OCI-LY7 (cell line): ENCODE measurements at regions not wholly inside any gene's neighbourhood (a gene's known extent, or its start where the extent isn't known, plus 50 kb on each side); places are given as distances from the start of the nearest gene placed in this dataset.

Experiments used
- BruUV-seq: library from RNA; stranded (reverse); fragments of 400-500 nt; replicated peaks from 2 replicates; lab custom pipeline; 2021; lab: Mats Ljungman, UMichigan
- CTCF ChIA-PET: fragments of 300-600 bp; sonication (Branson Sonifier 250); formaldehyde crosslinking; loops from one replicate; lab custom pipeline; 2022; ENCODE audit warnings: antibody characterized with exemption; ENCODE audit not compliant: unreplicated experiment; lab: Charles Lee
- POLR2A ChIA-PET: fragments of 300-600 bp; sonication (Branson Sonifier 250); formaldehyde crosslinking; loops from one replicate; lab custom pipeline; 2022; ENCODE audit warnings: antibody characterized with exemption; lab: Charles Lee
- DNase-seq: peaks from one replicate; pipeline ENCODE4 v3.0.0-alpha.2; 2015; ENCODE audit warnings: low spot score
- H2AFZ ChIP-seq: fragments of 200-600 bp; sonication (generic), shearing (Covaris generic); 2 replicates; pipeline ENCODE4 v1.6.1; 2014; ENCODE audit warnings: mild to moderate bottlenecking, antibody characterized with exemption, low read length, moderate library complexity
- H3K27ac ChIP-seq: fragments of 200-600 bp; sonication (generic); 2 replicates; pipeline ENCODE4 v1.5.1; 2014; ENCODE audit warnings: mixed run types, low read depth, mild to moderate bottlenecking, moderate library complexity, low read length, inconsistent platforms; ENCODE audit not compliant: poor library complexity, severe bottlenecking
- H3K36me3 ChIP-seq: fragments of 200-600 bp; sonication (generic); 2 replicates; pipeline ENCODE4 v1.6.1; 2014; ENCODE audit warnings: mild to moderate bottlenecking, antibody characterized with exemption, low read length, moderate library complexity, mixed read lengths; ENCODE audit not compliant: insufficient read depth
- H3K4me1 ChIP-seq: fragments of 200-600 bp; sonication (generic); 2 replicates; pipeline ENCODE4 v1.5.1; 2014; ENCODE audit warnings: mild to moderate bottlenecking, low read length; ENCODE audit not compliant: insufficient read depth, poor library complexity, severe bottlenecking
- H3K4me2 ChIP-seq: fragments of 200-600 bp; sonication (generic); 2 replicates; pipeline ENCODE4 v1.6.1; 2014; ENCODE audit warnings: mild to moderate bottlenecking, low read length
- H3K4me3 ChIP-seq: fragments of 200-600 bp; sonication (generic); 2 replicates; pipeline ENCODE4 v1.5.1; 2014; ENCODE audit warnings: mild to moderate bottlenecking, low read depth, low read length; ENCODE audit not compliant: poor library complexity, severe bottlenecking
- H3K79me2 ChIP-seq: fragments of 200-600 bp; sonication (generic); 2 replicates; pipeline ENCODE4 v1.6.1; 2016; ENCODE audit warnings: low read depth, mild to moderate bottlenecking, low read length, moderate library complexity, mixed read lengths; ENCODE audit not compliant: insufficient read depth
- H3K9me2 ChIP-seq: fragments of 200-600 bp; sonication (generic); 2 replicates; pipeline ENCODE4 v1.6.1; 2016; ENCODE audit warnings: mild to moderate bottlenecking, low read length, mixed read lengths; ENCODE audit not compliant: insufficient read depth
- H3K9me3 ChIP-seq: fragments of 200-600 bp; sonication (generic); 2 replicates; pipeline ENCODE4 v1.6.1; 2014; ENCODE audit warnings: mild to moderate bottlenecking, mixed run types, low read length, mixed read lengths
- H4K20me1 ChIP-seq: fragments of 200-600 bp; sonication (generic); 2 replicates; pipeline ENCODE4 v1.6.1; 2014; ENCODE audit warnings: mild to moderate bottlenecking, antibody characterized with exemption, low read length, moderate library complexity, mixed read lengths; ENCODE audit not compliant: insufficient read depth
- CTCF ChIP-seq: fragments of 200-600 bp; sonication (generic); conservative IDR thresholded peaks from 2 replicates; pipeline ENCODE4 v1.5.1; 2014; ENCODE audit warnings: mild to moderate bottlenecking, antibody characterized with exemption, low read length, moderate library complexity, mixed read lengths
- EZH2phosphoT487 ChIP-seq: fragments of 200-600 bp; sonication (generic); IDR thresholded peaks from 2 replicates; pipeline ENCODE4 v1.6.1; 2018; ENCODE audit warnings: low read depth, borderline replicate concordance, mild to moderate bottlenecking, mixed run types, antibody characterized with exemption, low read length, moderate library complexity, mixed read lengths
- intact Hi-C: fragments of 100-400 bp; cut with micrococcal nuclease; formaldehyde crosslinking; loops from one replicate; pipeline ENCODE4 v1.10.0; 2022; ENCODE audit not compliant: unreplicated experiment

GRCh38 chr3:25902586-25902985, 112.7 kb downstream of the OXSM start:
- H3K9me3 ChIP-seq, result no peaks in the 10 kb centered on the region
- H4K20me1 ChIP-seq, result no peaks in the 10 kb centered on the region
- H3K79me2 ChIP-seq, result no peaks in the 10 kb centered on the region
- H2AFZ ChIP-seq, result no peak overlapping the region
- ChIA-PET POLR2A (no interaction called here), CTCF (no interaction called here)
- TF ChIP-seq EZH2phosphoT487 (no peak), CTCF (no peak)
- H3K36me3 ChIP-seq, result no peaks in the 10 kb centered on the region
- no peak overlapping the region for H3K27ac ChIP-seq
- H3K9me2 ChIP-seq, result no peaks in the 10 kb centered on the region
- no peak for DNase-seq
- H3K4me2 ChIP-seq, result no peak overlapping the region
- no peaks in the 10 kb centered on the region for H3K4me1 ChIP-seq
- intact Hi-C loops, result no loop called here
- no peak overlapping the region for H3K4me3 ChIP-seq
- no TSS peak for BruUV-seq

- Histone ChIP-seq H3K4me1 (no peaks in the 10 kb centered on the region), H3K9me2 (no peaks in the 10 kb centered on the region), H3K4me2 (no peak overlapping the region), H3K79me2 (no peaks in the 10 kb centered on the region), H2AFZ (no peak overlapping the region), H3K27ac (no peak overlapping the region), H3K36me3 (no peaks in the 10 kb centered on the region), H3K9me3 (no peaks in the 10 kb centered on the region), H3K4me3 (no peak overlapping the region), H4K20me1 (no peaks in the 10 kb centered on the region)
- no TSS peak for BruUV-seq
- TF ChIP-seq EZH2phosphoT487, result no peak
- no peak for TF ChIP-seq CTCF
- intact Hi-C loops, result no loop called here
- POLR2A ChIA-PET, result no interaction called here
- CTCF ChIA-PET, result no interaction called here
- DNase-seq, result no peak
These were observed 113.7 kb downstream of the OXSM start for GRCh38 chr3:25903371-25904129.

GRCh38 chr3:25904206-25904605, 114.3 kb downstream of the OXSM start:
- CTCF ChIA-PET, result no interaction called here
- Histone ChIP-seq H3K27ac (no peak overlapping the region), H3K79me2 (no peaks in the 10 kb centered on the region), H3K9me2 (no peaks in the 10 kb centered on the region), H4K20me1 (no peaks in the 10 kb centered on the region), H3K9me3 (no peaks in the 10 kb centered on the region), H3K4me2 (no peak overlapping the region), H2AFZ (no peak overlapping the region), H3K4me3 (no peak overlapping the region), H3K4me1 (no peaks in the 10 kb centered on the region), H3K36me3 (no peaks in the 10 kb centered on the region)
- POLR2A ChIA-PET, result interaction anchor here (0.7 kb wide), 1 partner anchor 1179 kb away, joined by 3 read pairs; no protein-coding TSS in a partner anchor
- BruUV-seq, result no TSS peak
- DNase-seq, result peak; percentile 14
- TF ChIP-seq CTCF (peak; percentile 41), EZH2phosphoT487 (no peak)
- intact Hi-C loops, result no loop called here
